ENCODE measurements at regions not wholly inside any gene's neighbourhood (a gene's known extent, or its start where the extent isn't known, plus 50 kb on each side); places are given as distances from the start of the nearest gene placed in this dataset.
A peak's percentile ranks its signal among the peaks of the same experiment; 100 is the strongest.

GRCh38 chr3:150062492-150062891, 91.8 kb upstream of the PFN2 start:
- H3K27me3 ChIP-seq = no peaks in the 10 kb centered on the region
- H3K4me3 ChIP-seq = peak overlapping the region; percentile 15 to 27
- no peak for TF ChIP-seq CTCF (IDR thresholded peaks at IDR 0.05)
- peak in 1 of 2 donors; percentile 35 for TF ChIP-seq POLR2AphosphoS5 (IDR thresholded peaks at IDR 0.05; ENCODE audit: insufficient read depth in 1 of 2, low read depth in 1 of 2)
- intact Hi-C loops (cut with DNase I) = no loop called here
- peak overlapping the region; percentile 72 for H3K27ac ChIP-seq
- no peaks in the 10 kb centered on the region for H3K36me3 ChIP-seq
- H3K9me3 ChIP-seq = no peaks in the 10 kb centered on the region
- peak in 1 of 2 donors; percentile 84 for DNase-seq (ENCODE audit: extremely low spot score in 2 of 2)
- H3K4me1 ChIP-seq = peaks cover 23% of the 10 kb centered on the region

GRCh38 chr3:150061288-150062024, 90.8 kb upstream of the PFN2 start:
- no peaks in the 10 kb centered on the region for H3K9me3 ChIP-seq
- no peak overlapping the region for H3K4me3 ChIP-seq
- H3K27me3 ChIP-seq = no peaks in the 10 kb centered on the region
- H3K4me1 ChIP-seq = peaks cover 23% of the 10 kb centered on the region
- no peak overlapping the region for H3K27ac ChIP-seq
- peak in 1 of 2 donors; percentile 74 for DNase-seq (ENCODE audit: extremely low spot score in 2 of 2)
- no peak for TF ChIP-seq POLR2AphosphoS5 (IDR thresholded peaks at IDR 0.05; ENCODE audit: insufficient read depth in 1 of 2, low read depth in 1 of 2)
- no peak for TF ChIP-seq CTCF (IDR thresholded peaks at IDR 0.05)
- no peak for TF ChIP-seq POLR2A (IDR thresholded peaks at IDR 0.05)
- intact Hi-C loops (cut with DNase I) = no loop called here
- H3K36me3 ChIP-seq = no peaks in the 10 kb centered on the region

- Histone ChIP-seq H3K27me3 (no peaks in the 10 kb centered on the region), H3K4me1 (peaks cover 23% of the 10 kb centered on the region), H3K4me3 (no peak overlapping the region), H3K9me3 (no peaks in the 10 kb centered on the region), H3K27ac (no peak overlapping the region), H3K36me3 (no peaks in the 10 kb centered on the region)
- intact Hi-C loops (cut with DNase I) = no loop called here
- no peak for DNase-seq (ENCODE audit: extremely low spot score in 2 of 2)
- no peak for TF ChIP-seq CTCF (IDR thresholded peaks at IDR 0.05)
- TF ChIP-seq POLR2A (IDR thresholded peaks at IDR 0.05) = no peak
- no peak for TF ChIP-seq POLR2AphosphoS5 (IDR thresholded peaks at IDR 0.05; ENCODE audit: insufficient read depth in 1 of 2, low read depth in 1 of 2)
Observed at GRCh38 chr3:150059729-150060128, 89.0 kb upstream of the PFN2 start.

- Histone ChIP-seq H3K4me3 (no peak overlapping the region), H3K36me3 (no peaks in the 10 kb centered on the region), H3K27ac (no peak overlapping the region), H3K4me1 (peaks cover 23% of the 10 kb centered on the region), H3K9me3 (no peaks in the 10 kb centered on the region), H3K27me3 (no peaks in the 10 kb centered on the region)
- peak in 1 of 2 donors; percentile 52 for DNase-seq (ENCODE audit: extremely low spot score in 2 of 2)
- intact Hi-C loops (cut with DNase I) = no loop called here
- TF ChIP-seq CTCF (IDR thresholded peaks at IDR 0.05) (no peak), POLR2A (IDR thresholded peaks at IDR 0.05) (no peak), POLR2AphosphoS5 (IDR thresholded peaks at IDR 0.05; ENCODE audit: insufficient read depth in 1 of 2, low read depth in 1 of 2) (no peak)
Observed at GRCh38 chr3:150059241-150059640, 88.5 kb upstream of the PFN2 start.

GRCh38 chr3:150057227-150057626, 86.5 kb upstream of the PFN2 start:
- intact Hi-C loops (cut with DNase I) = no loop called here
- TF ChIP-seq POLR2AphosphoS5 (IDR thresholded peaks at IDR 0.05; ENCODE audit: insufficient read depth in 1 of 2, low read depth in 1 of 2) = no peak
- no peak for TF ChIP-seq CTCF (IDR thresholded peaks at IDR 0.05)
- no peak for TF ChIP-seq POLR2A (IDR thresholded peaks at IDR 0.05)
- no peak overlapping the region for H3K27ac ChIP-seq
- H3K4me3 ChIP-seq = no peak overlapping the region
- peak in 1 of 2 donors; percentile 32 for DNase-seq (ENCODE audit: extremely low spot score in 2 of 2)
- H3K4me1 ChIP-seq = peaks cover 12% of the 10 kb centered on the region
- no peaks in the 10 kb centered on the region for H3K9me3 ChIP-seq
- no peaks in the 10 kb centered on the region for H3K27me3 ChIP-seq
- H3K36me3 ChIP-seq = no peaks in the 10 kb centered on the region
